Hepatocyte (in vitro differentiated cells): ENCODE measurements at regions not wholly inside any gene's neighbourhood (a gene's known extent, or its start where the extent isn't known, plus 50 kb on each side); places are given as distances from the start of the nearest gene placed in this dataset.

ENCODE experiments used
- CTCF ChIP-seq: fragments of 200-600 bp; sonication (generic); IDR thresholded peaks from 2 replicates; pipeline ENCODE4 v1.5.1; 2016; ENCODE audit warnings: antibody characterized with exemption, mild to moderate bottlenecking; ENCODE audit not compliant: poor library complexity
- EZH2 ChIP-seq: fragments of 200-600 bp; sonication (generic); IDR thresholded peaks from 2 replicates; pipeline ENCODE4 v1.6.1; 2016; ENCODE audit warnings: antibody characterized with exemption, mild to moderate bottlenecking, borderline replicate concordance
- EZH2phosphoT487 ChIP-seq: fragments of 200-600 bp; sonication (generic); IDR thresholded peaks from one replicate; pipeline ENCODE4 v1.6.1; 2018; ENCODE audit warnings: antibody characterized with exemption, mild to moderate bottlenecking, low read depth, moderate library complexity; ENCODE audit not compliant: unreplicated experiment, severe bottlenecking

GRCh38 chr6:155676346-155676745, 220.7 kb upstream of the NOX3 start:
- TF ChIP-seq CTCF, result no peak
- no peak for TF ChIP-seq EZH2
- no peak for TF ChIP-seq EZH2phosphoT487
